Body of pancreas (tissue), 4 donors: ENCODE measurements at regions not wholly inside any gene's neighbourhood (a gene's known extent, or its start where the extent isn't known, plus 50 kb on each side); places are given as distances from the start of the nearest gene placed in this dataset.
"Not testable (repeated sequence)": the region's sequence is repeated elsewhere in the genome, so short reads cannot be mapped to it uniquely, and the experiment has no call there.

Source experiments
- CTCF ChIP-seq, 7 experiments: fragments of 450-650 bp in 4 of 7; fragments of 200-600 bp in 3 of 7; sonication (generic) in 3 of 7; IDR thresholded peaks; one replicate each; pipeline ENCODE4 v1.5.1; 2016 to 2019; ENCODE audit warnings: antibody characterized with exemption in 7 of 7
- POLR2A ChIP-seq, 3 donors: fragments of 450-650 bp; IDR thresholded peaks; one replicate each; pipeline ENCODE4 v1.6.1; 2016; ENCODE audit warnings: antibody characterized with exemption in 3 of 3, mild to moderate bottlenecking in 2 of 3

- TF ChIP-seq CTCF, POLR2A (IDR thresholded peaks at IDR 0.05): not testable (repeated sequence)
Measured at GRCh38 chr10:61003069-61003468, 59.1 kb upstream of the RHOBTB1 start.
